LHCN-M2 (cell line): ENCODE measurements at regions not wholly inside any gene's neighbourhood (a gene's known extent, or its start where the extent isn't known, plus 50 kb on each side); places are given as distances from the start of the nearest gene placed in this dataset.

Experiments
- DNase-seq: peaks from one replicate; pipeline ENCODE4 v3.0.0-alpha.2; 2012; ENCODE audit warnings: low read depth

DNA sequence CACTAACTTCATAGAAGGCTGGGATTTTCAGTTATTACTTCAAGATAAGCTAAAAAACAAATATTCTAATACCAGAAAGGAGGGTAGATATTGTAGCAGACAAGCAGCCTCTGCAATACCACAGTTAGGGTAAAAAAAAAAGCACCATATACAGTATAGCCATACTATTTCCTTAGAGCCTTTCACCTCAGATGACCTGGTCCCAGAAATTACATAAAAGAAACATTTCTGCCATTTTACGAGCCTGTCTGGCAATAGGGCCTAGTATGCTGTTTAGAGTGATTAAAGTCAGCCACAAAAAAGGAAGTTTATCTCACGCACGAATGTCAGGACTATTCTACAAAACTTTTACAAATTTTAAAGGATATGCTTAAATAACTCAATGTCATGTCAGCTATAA is 1016.6 kb downstream of the PLOD2 start:
- no peak for DNase-seq

- DNase-seq, result no peak
These were observed 1015.5 kb downstream of the PLOD2 start for GRCh38 chr3:145145461-145145860.

- DNase-seq, result no peak
These were observed 1001.3 kb downstream of the PLOD2 start for GRCh38 chr3:145159640-145160039.

- DNase-seq, result no peak
These were observed 990.9 kb downstream of the PLOD2 start for GRCh38 chr3:145170121-145170520.

GRCh38 chr3:145175626-145176025 is 985.4 kb downstream of the PLOD2 start:
- no peak for DNase-seq

- DNase-seq, result no peak
These were observed 984.1 kb downstream of the PLOD2 start for GRCh38 chr3:145176907-145177306.

GRCh38 chr3:145177828-145178227 is 983.2 kb downstream of the PLOD2 start:
- no peak for DNase-seq

- no peak for DNase-seq
These were observed 978.6 kb downstream of the PLOD2 start for GRCh38 chr3:145182196-145182911.

DNA sequence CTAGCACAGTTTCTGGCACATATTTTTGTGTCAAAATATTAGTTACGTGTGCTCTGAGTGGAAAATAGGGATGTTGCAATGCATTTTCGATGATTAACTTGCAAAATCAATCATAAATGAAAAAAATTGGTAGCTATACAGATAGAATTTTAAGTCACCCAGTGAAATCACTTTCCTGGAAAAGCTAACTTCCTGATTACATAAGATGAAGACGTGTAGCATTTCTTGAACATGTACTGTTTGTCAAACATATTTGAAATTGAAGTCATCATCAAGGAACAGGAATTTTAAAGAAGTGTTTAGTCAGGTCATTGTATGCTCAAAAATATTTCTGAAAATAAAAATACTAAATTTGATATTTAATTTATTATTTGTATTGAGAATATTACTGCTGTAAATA is 977.7 kb downstream of the PLOD2 start:
- no peak for DNase-seq

DNA sequence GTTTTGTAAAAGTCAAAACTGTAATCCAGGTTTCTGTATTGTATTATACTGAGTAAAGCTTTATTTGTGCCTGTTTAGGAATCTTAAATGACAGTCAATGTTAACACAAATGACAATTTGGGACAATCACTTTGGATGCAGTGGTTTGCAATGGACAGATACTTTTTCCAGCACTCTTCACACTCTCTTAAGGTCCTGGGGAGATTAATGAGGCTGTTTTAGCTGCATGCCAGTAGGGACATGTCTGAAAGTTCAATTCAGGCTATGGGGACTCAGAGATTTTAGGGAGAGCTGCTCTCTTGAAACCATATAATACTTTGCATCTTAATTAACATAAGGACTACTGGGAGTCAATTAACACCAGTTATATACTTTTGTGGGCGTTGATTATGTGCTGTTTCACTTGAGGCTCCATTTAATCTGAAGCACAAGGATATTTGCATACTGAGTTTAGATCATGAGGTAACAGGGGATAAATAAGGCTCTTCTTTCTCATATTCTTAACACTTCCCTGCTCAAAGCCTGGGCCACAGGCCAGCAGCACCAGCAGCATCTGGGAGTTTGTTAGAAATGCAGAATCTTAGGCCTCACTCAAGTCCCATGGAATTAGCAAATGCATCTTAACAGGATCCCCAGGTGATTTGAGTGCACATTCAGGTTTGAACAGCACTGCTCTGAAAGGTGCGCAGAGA is 972.8 kb downstream of the PLOD2 start:
- DNase-seq, result no peak

DNA sequence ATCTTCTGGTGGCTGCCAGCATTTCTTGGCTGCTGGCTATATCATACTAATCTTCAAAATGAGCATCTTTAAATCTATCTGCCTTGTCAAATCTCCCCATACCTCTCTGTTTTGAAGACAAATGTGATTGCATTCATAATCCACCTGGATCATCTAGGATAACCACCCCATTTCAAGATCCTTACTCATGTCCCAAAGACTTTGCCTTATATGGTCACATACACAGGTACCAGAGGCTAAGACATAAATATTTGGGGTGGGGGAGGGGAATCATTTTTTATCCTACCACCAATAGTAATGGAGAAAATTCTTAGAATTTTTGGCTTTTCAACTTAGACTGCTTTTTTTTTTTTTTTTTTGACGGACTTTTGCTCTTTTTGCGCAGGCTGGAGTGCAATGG is 970.8 kb downstream of the PLOD2 start:
- DNase-seq, result no peak

DNA sequence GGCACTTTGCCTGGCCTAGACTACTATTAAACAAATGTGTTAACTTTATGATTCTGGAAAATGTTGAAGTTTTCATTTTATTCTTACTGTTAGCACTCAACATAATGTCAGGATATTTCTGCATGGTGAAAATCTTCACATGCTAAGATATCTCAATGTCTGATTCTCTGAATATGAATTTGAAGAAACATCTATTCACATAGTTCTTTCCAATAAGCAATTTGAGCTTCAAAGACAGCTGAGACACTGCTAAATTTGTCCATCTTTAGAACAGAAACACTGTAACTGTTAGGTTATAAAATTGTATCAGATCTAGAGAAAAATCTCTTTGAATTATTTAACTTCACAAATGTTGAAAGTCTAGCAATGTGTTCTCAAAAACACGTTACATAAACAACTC is 970.2 kb downstream of the PLOD2 start:
- DNase-seq, result no peak

- DNase-seq, result no peak
These were observed 969.4 kb downstream of the PLOD2 start for GRCh38 chr3:145191543-145191942.

- DNase-seq, result no peak
These were observed 963.7 kb downstream of the PLOD2 start for GRCh38 chr3:145197051-145197820.

GRCh38 chr3:145197821-145198220 is 963.2 kb downstream of the PLOD2 start:
- no peak for DNase-seq

DNA sequence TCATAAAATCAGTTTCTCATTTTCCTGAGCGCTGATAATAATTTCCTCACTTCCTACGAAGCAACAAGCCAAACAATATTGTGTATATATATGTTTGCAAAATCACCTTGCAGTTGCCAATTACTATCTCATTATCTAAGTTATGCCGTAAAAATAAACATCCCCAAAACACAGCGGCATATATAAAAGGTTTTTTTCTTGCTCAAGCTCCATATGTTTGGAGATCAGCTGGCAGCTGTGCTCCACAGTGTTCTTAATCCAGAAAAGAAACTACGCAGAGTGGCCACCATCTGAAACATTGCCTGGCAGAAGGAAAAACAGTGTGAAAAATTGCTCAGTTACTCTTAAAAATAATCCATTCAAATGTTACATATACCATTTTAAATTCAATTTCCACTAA is 951.4 kb downstream of the PLOD2 start:
- no peak for DNase-seq

DNA sequence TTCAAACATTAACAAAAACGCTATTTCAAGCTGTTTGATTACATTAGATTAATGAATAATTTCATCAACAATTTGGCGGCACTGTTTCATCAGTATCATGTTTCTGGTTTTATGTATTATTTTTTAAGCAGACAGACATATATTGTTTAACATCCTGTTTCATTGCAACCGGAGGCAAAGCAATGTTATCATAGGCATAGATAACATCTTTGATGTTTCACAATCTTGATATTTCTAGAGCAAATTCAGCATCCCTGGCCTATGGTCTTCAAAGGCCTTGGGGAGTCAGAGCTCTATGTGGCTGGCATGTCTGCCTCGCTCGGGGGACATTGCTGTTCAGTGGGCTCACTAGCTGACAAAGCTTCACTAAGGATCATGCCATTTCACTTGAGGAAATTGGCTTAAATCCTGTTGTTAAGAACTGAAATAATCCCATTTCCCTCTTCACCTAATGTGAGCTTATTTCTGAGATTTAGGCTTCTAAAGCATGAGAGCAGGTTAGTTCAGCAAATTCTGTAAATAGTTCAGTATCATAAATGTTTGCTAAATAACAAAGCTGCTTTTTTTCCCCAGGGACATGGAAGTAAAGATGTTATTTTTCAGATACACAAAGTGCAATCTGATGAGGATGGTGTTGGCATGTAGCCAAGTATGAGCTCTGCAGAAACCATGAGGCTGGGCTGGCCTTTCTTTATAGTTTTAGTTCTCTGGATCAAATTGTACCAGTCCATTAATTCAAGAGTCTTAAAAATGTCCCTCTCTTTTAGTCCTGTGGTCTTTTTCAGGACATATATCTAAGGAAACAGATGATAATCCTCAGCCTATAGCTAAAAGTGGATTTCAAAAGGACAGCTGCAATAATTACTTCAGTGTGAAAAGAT is 941.4 kb downstream of the PLOD2 start:
- peak; percentile 4 for DNase-seq

DNA sequence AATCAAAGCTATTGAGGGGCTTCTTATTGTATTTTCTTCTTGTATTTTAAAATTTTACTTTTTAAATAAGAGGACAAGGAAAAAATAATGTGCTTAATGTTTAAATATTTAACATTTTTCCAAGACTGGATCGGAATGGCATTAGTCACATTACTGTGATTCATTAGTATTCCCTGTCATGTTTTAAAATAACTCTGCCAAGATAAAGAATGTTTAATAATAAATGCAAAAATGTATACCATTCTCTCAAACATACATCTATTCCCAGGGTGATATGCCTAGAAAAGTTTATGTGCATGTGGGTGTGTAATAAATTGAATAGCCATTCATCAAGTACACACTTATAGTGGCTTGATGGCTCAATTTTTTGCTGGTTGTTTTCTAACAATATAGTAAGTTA is 936.1 kb downstream of the PLOD2 start:
- no peak for DNase-seq

GRCh38 chr3:145243875-145244274 is 917.1 kb downstream of the PLOD2 start:
- peak; percentile 71 for DNase-seq

- DNase-seq, result no peak
These were observed 916.7 kb downstream of the PLOD2 start for GRCh38 chr3:145244327-145244726.

GRCh38 chr3:145246291-145246690 is 914.7 kb downstream of the PLOD2 start:
- DNase-seq, result no peak

- DNase-seq, result no peak
These were observed 912.1 kb downstream of the PLOD2 start for GRCh38 chr3:145248928-145249327.
